ENCODE measurements at regions not wholly inside any gene's neighbourhood (a gene's known extent, or its start where the extent isn't known, plus 50 kb on each side); places are given as distances from the start of the nearest gene placed in this dataset.
"Not testable (repeated sequence)": the region's sequence is repeated elsewhere in the genome, so short reads cannot be mapped to it uniquely, and the experiment has no call there.

DNA sequence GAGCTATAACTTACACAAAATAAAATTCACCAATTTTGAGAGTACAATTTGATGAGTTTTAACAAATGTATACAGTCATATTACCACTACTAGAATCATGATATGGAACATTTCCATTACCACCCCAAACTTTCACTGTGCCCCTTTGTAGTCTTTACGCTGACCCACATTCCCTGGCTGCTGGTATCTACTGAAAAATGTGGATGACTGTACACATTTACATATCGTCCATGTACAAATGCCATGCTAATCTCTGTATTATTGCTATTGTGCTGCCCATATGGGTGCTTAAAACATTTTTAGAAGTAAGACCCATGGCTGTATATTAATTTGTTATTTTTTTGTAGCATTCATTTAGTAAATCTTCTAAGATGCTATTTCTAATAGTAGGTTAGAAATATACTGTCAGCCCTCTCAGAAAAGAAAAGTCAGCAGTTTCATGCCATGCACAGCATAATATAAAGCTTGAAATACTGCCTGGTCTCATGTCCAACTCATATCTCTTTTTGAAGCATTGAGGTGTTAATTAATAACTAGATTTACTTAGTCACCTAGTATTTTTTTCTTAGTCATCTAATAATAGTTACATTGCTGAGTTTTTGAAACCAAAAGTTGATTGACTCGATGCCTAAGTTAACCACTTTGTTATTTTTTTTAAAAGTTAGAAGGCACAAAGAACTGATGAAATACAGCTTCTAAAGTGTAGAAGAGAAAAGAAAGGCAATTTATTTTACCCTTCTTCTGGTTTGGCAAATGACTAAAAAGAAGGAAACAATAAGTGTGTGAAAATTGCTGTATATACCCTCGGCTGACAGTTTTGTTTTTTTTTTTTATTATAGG lies 188.3 kb upstream of the MEF2C start:
- Histone ChIP-seq H3K36me3 (replicated peaks; ENCODE audit: control insufficient read depth, insufficient read depth, low read length) (no peaks in the 10 kb centered on the region), H3K4me3 (ENCODE audit: insufficient read depth, low read depth, low read length) (no peak overlapping the region), H3K27me3 (ENCODE audit: control insufficient read depth, insufficient read depth, low read length) (no peaks in the 10 kb centered on the region)
- no peak for DNase-seq

DNA sequence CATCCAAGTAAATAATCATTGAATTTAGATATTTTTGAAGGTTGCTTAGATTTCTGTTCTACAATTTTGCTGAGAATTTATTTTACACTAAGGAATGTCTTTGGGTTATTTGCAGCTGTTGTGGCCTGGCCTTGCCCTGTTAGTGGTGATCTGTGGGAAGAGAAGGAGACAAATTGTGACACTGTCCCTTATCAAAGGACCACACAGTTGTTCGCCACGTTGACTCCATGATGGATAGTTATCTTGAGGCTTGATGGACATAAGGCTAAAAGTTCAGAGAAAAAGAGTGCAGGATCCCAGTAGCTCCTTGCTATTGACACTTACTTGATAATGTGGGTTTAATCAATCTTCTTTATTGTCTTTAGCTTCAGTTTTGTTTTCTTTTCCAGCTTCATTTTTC lies 186.6 kb upstream of the MEF2C start:
- DNase-seq: no peak
- Histone ChIP-seq H3K27me3 (ENCODE audit: control insufficient read depth, insufficient read depth, low read length) (no peaks in the 10 kb centered on the region), H3K4me3 (ENCODE audit: insufficient read depth, low read depth, low read length) (no peak overlapping the region), H3K36me3 (replicated peaks; ENCODE audit: control insufficient read depth, insufficient read depth, low read length) (no peaks in the 10 kb centered on the region)

GRCh38 chr5:89067362-89067761 lies 184.4 kb upstream of the MEF2C start:
- no peaks in the 10 kb centered on the region for H3K36me3 ChIP-seq (replicated peaks; ENCODE audit: control insufficient read depth, insufficient read depth, low read length)
- DNase-seq: no peak
- no peak overlapping the region for H3K4me3 ChIP-seq (ENCODE audit: insufficient read depth, low read depth, low read length)
- H3K27me3 ChIP-seq (ENCODE audit: control insufficient read depth, insufficient read depth, low read length): no peaks in the 10 kb centered on the region

GRCh38 chr5:89065919-89066318 lies 182.9 kb upstream of the MEF2C start:
- Histone ChIP-seq H3K36me3 (replicated peaks; ENCODE audit: control insufficient read depth, insufficient read depth, low read length) (no peaks in the 10 kb centered on the region), H3K4me3 (ENCODE audit: insufficient read depth, low read depth, low read length) (no peak overlapping the region), H3K27me3 (ENCODE audit: control insufficient read depth, insufficient read depth, low read length) (no peaks in the 10 kb centered on the region)
- no peak for DNase-seq

DNA sequence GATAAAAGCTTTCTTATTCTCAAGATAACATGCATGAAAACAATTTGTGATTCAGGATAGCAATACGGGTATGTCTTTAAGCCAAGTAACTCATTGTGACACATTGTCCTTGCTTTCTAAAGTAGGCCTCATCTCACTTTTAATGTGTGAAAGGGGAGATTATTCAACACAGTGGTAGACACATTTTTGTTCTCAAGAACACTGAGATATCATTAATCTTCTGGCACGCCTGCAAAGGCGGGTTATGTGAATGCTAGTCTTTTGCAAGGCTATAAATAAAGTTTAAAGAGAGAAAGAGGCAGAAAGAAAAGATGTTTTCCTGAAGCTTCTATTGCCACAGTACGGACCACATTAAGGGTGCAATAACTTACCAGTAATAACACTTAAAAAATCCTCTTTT lies 181.8 kb upstream of the MEF2C start:
- H3K4me3 ChIP-seq (ENCODE audit: insufficient read depth, low read depth, low read length): no peak overlapping the region
- H3K36me3 ChIP-seq (replicated peaks; ENCODE audit: control insufficient read depth, insufficient read depth, low read length): no peaks in the 10 kb centered on the region
- DNase-seq: no peak
- no peaks in the 10 kb centered on the region for H3K27me3 ChIP-seq (ENCODE audit: control insufficient read depth, insufficient read depth, low read length)

- Histone ChIP-seq H3K36me3 (replicated peaks; ENCODE audit: control insufficient read depth, insufficient read depth, low read length) (no peaks in the 10 kb centered on the region), H3K4me3 (ENCODE audit: insufficient read depth, low read depth, low read length) (no peak overlapping the region), H3K27me3 (ENCODE audit: control insufficient read depth, insufficient read depth, low read length) (no peaks in the 10 kb centered on the region)
- DNase-seq: no peak
Observed at GRCh38 chr5:89064054-89064453, 181.1 kb upstream of the MEF2C start.

GRCh38 chr5:89060768-89061167 lies 177.8 kb upstream of the MEF2C start:
- H3K36me3 ChIP-seq (replicated peaks; ENCODE audit: control insufficient read depth, insufficient read depth, low read length): no peaks in the 10 kb centered on the region
- no peak for DNase-seq
- no peaks in the 10 kb centered on the region for H3K27me3 ChIP-seq (ENCODE audit: control insufficient read depth, insufficient read depth, low read length)
- no peak overlapping the region for H3K4me3 ChIP-seq (ENCODE audit: insufficient read depth, low read depth, low read length)

GRCh38 chr5:89059274-89059673 lies 176.3 kb upstream of the MEF2C start:
- Histone ChIP-seq H3K36me3 (replicated peaks; ENCODE audit: control insufficient read depth, insufficient read depth, low read length) (no peaks in the 10 kb centered on the region), H3K4me3 (ENCODE audit: insufficient read depth, low read depth, low read length) (no peak overlapping the region), H3K27me3 (ENCODE audit: control insufficient read depth, insufficient read depth, low read length) (no peaks in the 10 kb centered on the region)
- DNase-seq: no peak

DNA sequence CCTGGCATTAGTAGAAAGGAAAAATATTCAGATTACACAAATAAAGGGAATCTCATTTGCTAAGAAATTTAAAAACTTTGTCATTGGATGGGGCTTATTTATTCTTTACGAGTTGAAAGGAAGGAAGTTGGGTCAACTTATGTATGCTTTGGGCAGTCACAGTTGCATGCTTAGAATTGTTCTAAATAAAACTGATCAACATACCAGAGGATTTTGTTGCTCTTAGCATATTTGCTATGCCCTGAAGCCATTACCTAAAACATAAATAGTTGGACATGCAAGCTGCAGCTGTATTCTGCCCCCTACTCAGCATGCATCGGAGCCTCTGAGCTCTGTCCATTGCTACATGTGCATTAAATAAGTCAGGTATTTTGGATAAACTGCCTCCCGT lies 172.7 kb upstream of the MEF2C start:
- Histone ChIP-seq H3K36me3 (replicated peaks; ENCODE audit: control insufficient read depth, insufficient read depth, low read length) (no peaks in the 10 kb centered on the region), H3K4me3 (ENCODE audit: insufficient read depth, low read depth, low read length) (no peak overlapping the region), H3K27me3 (ENCODE audit: control insufficient read depth, insufficient read depth, low read length) (no peaks in the 10 kb centered on the region)
- DNase-seq: no peak

DNA sequence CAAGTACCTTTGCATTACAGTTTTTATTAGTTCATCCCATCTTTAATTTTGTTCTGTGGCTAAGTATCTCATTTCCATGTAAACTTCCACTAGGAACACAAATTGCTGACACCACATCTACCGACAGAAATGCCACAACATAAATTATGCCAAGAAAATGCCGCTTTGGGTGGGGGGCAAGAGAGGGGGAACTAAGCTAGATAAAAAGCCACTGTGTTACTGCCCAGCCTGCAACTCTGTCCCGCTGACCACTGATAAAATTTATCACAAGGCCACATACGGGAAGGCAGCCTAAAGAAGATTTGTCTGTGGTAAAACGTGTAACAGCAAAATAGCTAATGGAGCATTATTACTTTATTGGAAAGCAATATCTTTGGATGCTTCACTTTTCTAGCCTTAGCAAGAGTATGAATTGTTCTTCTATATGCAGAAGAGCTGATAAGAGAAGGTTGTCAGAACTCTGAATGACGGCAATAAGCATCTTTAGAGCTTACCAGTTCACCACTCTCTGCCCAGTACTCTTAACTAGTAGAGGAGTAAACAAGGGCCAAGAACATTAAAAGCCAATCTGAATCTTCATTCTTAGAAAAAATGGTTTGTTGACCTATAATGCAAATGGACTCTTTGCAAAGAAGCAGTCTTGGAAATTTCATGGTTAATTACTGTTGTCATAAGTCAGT lies 172.2 kb upstream of the MEF2C start:
- H3K36me3 ChIP-seq (replicated peaks; ENCODE audit: control insufficient read depth, insufficient read depth, low read length): no peaks in the 10 kb centered on the region
- no peak for DNase-seq
- H3K4me3 ChIP-seq (ENCODE audit: insufficient read depth, low read depth, low read length): no peak overlapping the region
- H3K27me3 ChIP-seq (ENCODE audit: control insufficient read depth, insufficient read depth, low read length): no peaks in the 10 kb centered on the region

GRCh38 chr5:89053547-89053946 lies 170.6 kb upstream of the MEF2C start:
- no peak for DNase-seq

DNA sequence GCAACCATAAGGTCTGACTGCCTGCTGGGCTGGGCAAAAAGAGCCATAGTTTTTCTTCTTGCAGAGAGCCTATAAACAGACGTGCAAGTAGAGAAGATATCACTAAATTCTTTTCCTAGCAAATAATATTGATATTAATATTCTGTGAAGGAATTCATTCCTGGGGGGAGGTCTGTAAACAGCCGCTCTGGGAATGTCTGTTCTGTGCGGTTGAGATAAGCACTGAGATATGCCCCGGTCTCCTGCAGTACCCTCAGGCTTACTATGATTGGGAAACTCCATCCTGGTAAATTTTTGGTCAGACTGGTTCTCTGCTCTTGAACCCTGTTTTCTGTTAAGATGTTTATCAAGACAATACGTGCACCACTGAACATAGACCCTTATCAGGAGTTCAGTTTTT lies 167.1 kb upstream of the MEF2C start:
- not testable (repeated sequence) for H3K36me3 ChIP-seq (replicated peaks; ENCODE audit: control insufficient read depth, insufficient read depth, low read length); H3K4me3 ChIP-seq (ENCODE audit: insufficient read depth, low read depth, low read length); H3K27me3 ChIP-seq (ENCODE audit: control insufficient read depth, insufficient read depth, low read length); DNase-seq

More at GRCh38 chr5:89053547-89053946, 170.6 kb upstream of the MEF2C start:
- H3K36me3 ChIP-seq (replicated peaks; ENCODE audit: control insufficient read depth, insufficient read depth, low read length): no peaks in the 10 kb centered on the region
- no peak overlapping the region for H3K4me3 ChIP-seq (ENCODE audit: insufficient read depth, low read depth, low read length)
- H3K27me3 ChIP-seq (ENCODE audit: control insufficient read depth, insufficient read depth, low read length): no peaks in the 10 kb centered on the region

- H3K36me3 ChIP-seq (replicated peaks; ENCODE audit: control insufficient read depth, insufficient read depth, low read length): no peaks in the 10 kb centered on the region
- no peak for DNase-seq
Observed at GRCh38 chr5:89047571-89047970, 164.6 kb upstream of the MEF2C start.

DNA sequence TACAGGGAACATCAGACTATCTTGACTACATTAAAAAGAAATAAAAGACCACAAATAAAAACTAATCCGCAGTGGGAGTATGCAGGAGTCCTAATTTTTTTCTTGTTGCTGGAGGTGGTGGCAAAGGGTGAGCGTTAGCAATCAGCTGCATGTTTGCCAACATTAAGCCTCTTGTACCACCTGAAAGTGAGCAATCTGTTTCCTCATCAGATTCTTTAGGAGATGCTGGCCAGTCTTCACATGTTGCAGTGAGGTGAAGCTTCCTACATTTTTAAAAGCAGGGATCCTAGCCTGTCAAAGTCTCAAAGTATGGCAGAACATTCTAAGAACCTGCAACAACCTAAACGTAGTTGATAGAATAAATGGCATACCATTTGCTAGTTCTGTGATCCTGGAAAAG lies 162.2 kb upstream of the MEF2C start:
- H3K36me3 ChIP-seq (replicated peaks; ENCODE audit: control insufficient read depth, insufficient read depth, low read length): no peaks in the 10 kb centered on the region
- H3K27me3 ChIP-seq (ENCODE audit: control insufficient read depth, insufficient read depth, low read length): no peaks in the 10 kb centered on the region
- no peak for DNase-seq
- H3K4me3 ChIP-seq (ENCODE audit: insufficient read depth, low read depth, low read length): no peak overlapping the region

More at GRCh38 chr5:89047571-89047970, 164.6 kb upstream of the MEF2C start:
- Histone ChIP-seq H3K27me3 (ENCODE audit: control insufficient read depth, insufficient read depth, low read length) (no peaks in the 10 kb centered on the region), H3K4me3 (ENCODE audit: insufficient read depth, low read depth, low read length) (no peak overlapping the region)

DNA sequence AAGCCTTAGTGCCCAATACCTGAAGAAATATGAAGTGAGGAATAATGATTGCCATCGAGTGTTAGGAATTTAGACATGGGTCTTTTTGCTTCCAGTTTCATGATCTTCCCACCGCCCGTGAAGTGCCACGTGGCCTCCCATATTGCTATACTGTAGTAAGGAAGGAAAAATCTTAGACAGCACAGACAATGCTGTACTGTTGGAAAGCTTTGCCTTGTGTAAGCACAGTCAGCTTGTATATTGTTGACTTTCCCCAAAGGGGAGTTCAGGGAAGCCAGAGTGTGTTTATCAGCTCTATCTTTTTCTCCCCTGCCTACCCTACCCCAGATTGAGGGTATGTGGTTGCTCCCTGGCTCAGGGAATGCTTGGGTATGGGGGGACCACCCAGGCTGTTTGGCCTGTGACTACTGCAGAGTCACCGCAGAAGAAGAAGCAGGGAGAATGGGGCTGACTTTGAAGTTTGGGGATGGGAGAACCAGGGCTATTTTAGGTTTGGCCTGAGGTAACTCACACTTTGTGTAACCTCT lies 161.8 kb upstream of the MEF2C start:
- no peaks in the 10 kb centered on the region for H3K27me3 ChIP-seq (ENCODE audit: control insufficient read depth, insufficient read depth, low read length)
- no peak for DNase-seq
- H3K36me3 ChIP-seq (replicated peaks; ENCODE audit: control insufficient read depth, insufficient read depth, low read length): no peaks in the 10 kb centered on the region
- H3K4me3 ChIP-seq (ENCODE audit: insufficient read depth, low read depth, low read length): no peak overlapping the region
